Endothelial cell of umbilical vein (primary cell): ENCODE measurements at regions not wholly inside any gene's neighbourhood (a gene's known extent, or its start where the extent isn't known, plus 50 kb on each side); places are given as distances from the start of the nearest gene placed in this dataset.

Experiments used
- BruUV-seq: library from RNA; stranded (reverse); fragments of 400-500 nt; replicated peaks from 2 replicates; lab custom pipeline; 2021; lab: Mats Ljungman, UMichigan
- CTCF ChIA-PET: fragments of 300-600, 350-600 bp; sonication (Branson Sonifier 250); formaldehyde crosslinking; loops from one replicate; lab custom pipeline; 2021; ENCODE audit warnings: antibody characterized with exemption, inconsistent platforms; lab: Charles Lee
- POLR2A ChIA-PET: fragments of 300-600, 350-600 bp; sonication (Branson Sonifier 250); formaldehyde crosslinking; loops from one replicate; lab custom pipeline; 2021; ENCODE audit warnings: antibody characterized with exemption, inconsistent platforms; lab: Charles Lee
- DNase-seq: peaks from one replicate; pipeline ENCODE4 v3.0.0-alpha.2; 2011; ENCODE audit warnings: low read depth, low spot score
- FAIRE-seq: peaks from 2 replicates; lab custom pipeline; 2011; peaks lifted over from hg19 to GRCh38; lab: Jason Lieb, UNC
- H2AFZ ChIP-seq: 2 replicates; pipeline ENCODE4 v1.6.0; 2012; ENCODE audit warnings: low read depth, low read length, control low read depth, inconsistent platforms
- H3K27ac ChIP-seq: 2 replicates; pipeline ENCODE4 v1.5.1; 2011; ENCODE audit warnings: low read depth, mild to moderate bottlenecking, control low read depth, low read length, moderate library complexity; ENCODE audit not compliant: insufficient read depth
- H3K27me3 ChIP-seq, 2 experiments: 2 replicates each; pipeline versions ENCODE4 v1.6.0 to v1.6.1; 2011; ENCODE audit warnings: low read length in 2 of 2, mixed read lengths in 1 of 2; ENCODE audit not compliant: control insufficient read depth in 2 of 2, insufficient read depth in 2 of 2
- H3K36me3 ChIP-seq, 2 experiments: 2 replicates in 1 of 2; 3 replicates in 1 of 2; pipeline ENCODE4 v1.5.1; 2011; ENCODE audit warnings: low read length in 2 of 2, mild to moderate bottlenecking in 1 of 2, moderate library complexity in 1 of 2; ENCODE audit not compliant: control insufficient read depth in 2 of 2, insufficient read depth in 2 of 2; ENCODE audit errors: extremely low read depth in 1 of 2
- H3K4me1 ChIP-seq: 3 replicates; pipeline ENCODE4 v1.5.1; 2011; ENCODE audit warnings: mild to moderate bottlenecking, low read length; ENCODE audit not compliant: control insufficient read depth, insufficient read depth; ENCODE audit errors: extremely low read depth
- H3K4me2 ChIP-seq: 2 replicates; pipeline ENCODE4 v1.6.1; 2011; ENCODE audit warnings: low read length, control low read depth, mixed read lengths; ENCODE audit not compliant: insufficient read depth
- H3K4me3 ChIP-seq, 3 experiments: fragments of 200-600 bp in 1 of 3; sonication (generic), shearing (Covaris generic) in 1 of 3; replicated peaks in 1 of 3; 2 replicates each; pipeline ENCODE4 v1.5.1; 2011 to 2016; ENCODE audit warnings: control low read depth in 3 of 3, low read length in 3 of 3, mild to moderate bottlenecking in 2 of 3, inconsistent platforms in 1 of 3, low read depth in 1 of 3, moderate library complexity in 1 of 3; ENCODE audit not compliant: insufficient read depth in 1 of 3
- H3K79me2 ChIP-seq: 2 replicates; pipeline ENCODE4 v1.6.0; 2012; ENCODE audit warnings: low read length, inconsistent platforms; ENCODE audit not compliant: control insufficient read depth, insufficient read depth
- H3K9ac ChIP-seq: replicated peaks from 2 replicates; pipeline ENCODE3; 2011; ENCODE audit warnings: low read length, control low read depth; ENCODE audit not compliant: insufficient read depth; ENCODE audit errors: extremely low read depth
- H3K9me1 ChIP-seq: replicated peaks from 3 replicates; pipeline ENCODE4 v1.6.0; 2011; ENCODE audit warnings: mild to moderate bottlenecking, low read length; ENCODE audit not compliant: control insufficient read depth, insufficient read depth; ENCODE audit errors: extremely low read depth
- H3K9me3 ChIP-seq: replicated peaks from 2 replicates; pipeline ENCODE4 v1.5.1; 2012; ENCODE audit warnings: low read length, inconsistent platforms; ENCODE audit not compliant: control insufficient read depth, insufficient read depth
- H4K20me1 ChIP-seq: replicated peaks from 2 replicates; pipeline ENCODE3; 2011; ENCODE audit warnings: mild to moderate bottlenecking, low read length; ENCODE audit not compliant: control insufficient read depth, insufficient read depth; ENCODE audit errors: extremely low read depth
- CTCF ChIP-seq, 2 donors: IDR thresholded peaks; 1 replicate in 1 of 2; 2 replicates in 1 of 2; pipeline ENCODE4 v1.5.1; 2011; ENCODE audit warnings: low read length in 2 of 2, mild to moderate bottlenecking in 2 of 2, moderate library complexity in 2 of 2, control low read depth in 1 of 2, inconsistent platforms in 1 of 2, low read depth in 1 of 2; ENCODE audit not compliant: insufficient read depth in 1 of 2; ENCODE audit errors: extremely low read depth in 1 of 2
- EZH2 ChIP-seq: IDR thresholded peaks from 2 replicates; pipeline ENCODE4 v1.6.1; 2012; ENCODE audit warnings: borderline replicate concordance, low read depth, mild to moderate bottlenecking, moderate library complexity, low read length, inconsistent platforms; ENCODE audit not compliant: severe bottlenecking
- FOS ChIP-seq: IDR thresholded peaks from 2 replicates; pipeline ENCODE4 v1.6.1; 2011; ENCODE audit warnings: mild to moderate bottlenecking, low read length, moderate library complexity, borderline replicate concordance; ENCODE audit not compliant: insufficient read depth
- GATA2 ChIP-seq: IDR thresholded peaks from 2 replicates; pipeline ENCODE4 v1.7.0; 2011; ENCODE audit warnings: low read depth, mild to moderate bottlenecking, moderate library complexity, mixed read lengths, low read length; ENCODE audit not compliant: insufficient read length, insufficient read depth
- JUN ChIP-seq: IDR thresholded peaks from 2 replicates; pipeline ENCODE4 v1.6.1; 2011; ENCODE audit warnings: borderline replicate concordance, low read depth; ENCODE audit not compliant: insufficient read length, insufficient read depth
- MAX ChIP-seq: IDR thresholded peaks from 2 replicates; pipeline ENCODE4 v1.6.1; 2011; ENCODE audit not compliant: insufficient read depth, insufficient read length
- MYC ChIP-seq: IDR thresholded peaks from one replicate; pipeline ENCODE4 v1.6.1; 2011; ENCODE audit warnings: mild to moderate bottlenecking, low read depth, low read length
- POLR2A ChIP-seq: IDR thresholded peaks from 2 replicates; pipeline ENCODE4 v1.6.1; 2012; ENCODE audit warnings: low read depth, mild to moderate bottlenecking, control low read depth, low read length
- POLR2AphosphoS5 ChIP-seq: IDR thresholded peaks from 2 replicates; pipeline ENCODE4 v1.6.1; 2012; ENCODE audit warnings: low read depth, mild to moderate bottlenecking, control low read depth, low read length, moderate library complexity; ENCODE audit not compliant: insufficient read depth
- dilution Hi-C: fragments of 300-500 bp; cut with MboI; formaldehyde crosslinking; loops from one replicate; pipeline ENCODE4 v1.15.0; 2019; ENCODE audit warnings: low sequenced_read_pairs; ENCODE audit not compliant: extremely low pct_ligation_motif_present
- intact Hi-C: fragments of 100-400 bp; cut with micrococcal nuclease; formaldehyde crosslinking; loops from one replicate; pipeline ENCODE4 v1.10.0; 2022

GRCh38 chr11:114836161-114836560 is 157.8 kb downstream of the NXPE2 start:
- POLR2A ChIA-PET, result no interaction called here
- dilution Hi-C loops (no loop called here), intact Hi-C loops (no loop called here)
- Histone ChIP-seq H3K36me3 (no peaks in the 10 kb centered on the region), H3K4me2 (no peak overlapping the region), H3K27me3 (no peaks in the 10 kb centered on the region), H3K4me3 (no peak overlapping the region), H3K79me2 (no peaks in the 10 kb centered on the region), H3K27ac (no peak overlapping the region), H2AFZ (no peak overlapping the region), H3K9me1 (no peaks in the 10 kb centered on the region), H3K9ac (no peak overlapping the region), H4K20me1 (no peaks in the 10 kb centered on the region), H3K9me3 (no peaks in the 10 kb centered on the region), H3K4me1 (no peaks in the 10 kb centered on the region)
- TF ChIP-seq JUN (no peak), EZH2 (no peak), CTCF (IDR thresholded peaks at IDR 0.05; ENCODE audit: extremely low read depth in 1 of 2, insufficient read depth in 1 of 2, low read depth in 1 of 2, low read length in 2 of 2) (no peak), GATA2 (no peak), FOS (no peak), MYC (no peak), POLR2AphosphoS5 (no peak), POLR2A (no peak), MAX (no peak)
- FAIRE-seq (no peak), DNase-seq (no peak)
- CTCF ChIA-PET, result no interaction called here
- no TSS peak for BruUV-seq
